Loucy (cell line): ENCODE measurements at regions not wholly inside any gene's neighbourhood (a gene's known extent, or its start where the extent isn't known, plus 50 kb on each side); places are given as distances from the start of the nearest gene placed in this dataset.

ENCODE experiments used
- H2AFZ ChIP-seq: fragments of 200-600 bp; sonication (generic); 2 replicates; pipeline ENCODE4 v1.6.0; 2016; ENCODE audit warnings: antibody characterized with exemption, mild to moderate bottlenecking, low read length, moderate library complexity
- H3F3A ChIP-seq: fragments of 200-600 bp; 2 replicates; pipeline ENCODE4 v1.6.0; 2016; ENCODE audit warnings: antibody characterized with exemption, low read depth, mild to moderate bottlenecking
- H3K27me3 ChIP-seq: fragments of 200-600 bp; sonication (generic); 2 replicates; pipeline ENCODE4 v1.6.1; 2014; ENCODE audit warnings: low read length, mild to moderate bottlenecking; ENCODE audit not compliant: insufficient read depth, poor library complexity, severe bottlenecking
- H3K36me3 ChIP-seq: fragments of 200-600 bp; sonication (generic); 2 replicates; pipeline ENCODE4 v1.6.1; 2016; ENCODE audit warnings: low read length; ENCODE audit not compliant: insufficient read depth
- H3K4me1 ChIP-seq: fragments of 200-600 bp; sonication (generic); 2 replicates; pipeline ENCODE4 v1.5.1; 2014; ENCODE audit warnings: low read length, mild to moderate bottlenecking; ENCODE audit not compliant: insufficient read depth, poor library complexity, severe bottlenecking
- H3K4me2 ChIP-seq: fragments of 200-600 bp; sonication (generic); 2 replicates; pipeline ENCODE4 v1.6.0; 2014; ENCODE audit warnings: antibody characterized with exemption, low read length, low read depth, mild to moderate bottlenecking; ENCODE audit not compliant: poor library complexity, severe bottlenecking
- H3K4me3 ChIP-seq: fragments of 200-600 bp; sonication (generic); 2 replicates; pipeline ENCODE4 v1.5.1; 2014; ENCODE audit warnings: low read length, mild to moderate bottlenecking, mixed read lengths; ENCODE audit not compliant: poor library complexity, severe bottlenecking
- H3K79me2 ChIP-seq: fragments of 200-600 bp; sonication (generic); 2 replicates; pipeline ENCODE4 v1.6.1; 2014; ENCODE audit warnings: low read length; ENCODE audit not compliant: insufficient read depth
- H3K9ac ChIP-seq: fragments of 200-600 bp; sonication (generic); 2 replicates; pipeline ENCODE4 v1.6.0; 2014; ENCODE audit warnings: mild to moderate bottlenecking, low read depth, low read length, moderate library complexity; ENCODE audit not compliant: poor library complexity, severe bottlenecking
- H3K9me2 ChIP-seq: fragments of 200-600 bp; sonication (generic); replicated peaks from 2 replicates; pipeline ENCODE4 v1.6.1; 2016; ENCODE audit warnings: low read depth, low read length, mixed read lengths
- H3K9me3 ChIP-seq: fragments of 200-600 bp; sonication (generic); 2 replicates; pipeline ENCODE4 v1.6.1; 2014; ENCODE audit warnings: mild to moderate bottlenecking, antibody characterized with exemption, low read length, low read depth; ENCODE audit not compliant: insufficient read depth
- H4K20me1 ChIP-seq: fragments of 200-600 bp; sonication (generic); 2 replicates; pipeline ENCODE4 v1.6.0; 2014; ENCODE audit warnings: antibody characterized with exemption, low read length, mild to moderate bottlenecking; ENCODE audit not compliant: insufficient read depth, poor library complexity, severe bottlenecking
- EZH2phosphoT487 ChIP-seq: fragments of 200-600 bp; IDR thresholded peaks from 2 replicates; pipeline ENCODE4 v1.6.1; 2018; ENCODE audit warnings: antibody characterized with exemption, mild to moderate bottlenecking, moderate library complexity, borderline replicate concordance
- TF ChIP-seq, protein P1 (sequence below): fragments of 200-600 bp; sonication (generic); conservative IDR thresholded peaks from 2 replicates; pipeline ENCODE4 v1.5.1; 2014; ENCODE audit warnings: mild to moderate bottlenecking, antibody characterized with exemption, low read length

DNA sequence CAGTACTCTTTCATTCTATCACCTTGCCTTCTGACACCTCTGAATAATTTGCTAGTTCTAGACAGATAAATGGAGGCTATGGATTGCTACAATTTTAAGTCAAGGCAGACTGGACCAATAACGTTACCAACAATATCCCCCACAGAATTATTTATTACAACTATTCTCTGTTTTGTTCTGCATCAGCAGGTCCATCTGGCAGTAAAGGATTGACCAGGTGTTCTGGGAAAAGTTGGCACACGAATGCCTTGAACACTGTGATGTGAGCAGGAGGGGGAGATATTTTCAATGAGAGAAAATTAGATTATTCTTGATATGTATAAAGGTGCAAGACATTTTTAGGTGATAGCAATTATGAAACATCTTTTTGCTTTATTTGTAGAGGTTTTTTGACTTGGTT, 718.8 kb upstream of the TMPRSS15 start:
- Histone ChIP-seq H3F3A (no peaks in the 10 kb centered on the region), H3K4me3 (no peak overlapping the region), H3K4me1 (no peaks in the 10 kb centered on the region), H3K9me2 (no peaks in the 10 kb centered on the region), H3K27me3 (no peaks in the 10 kb centered on the region), H2AFZ (no peak overlapping the region), H4K20me1 (no peaks in the 10 kb centered on the region), H3K4me2 (no peak overlapping the region), H3K36me3 (no peaks in the 10 kb centered on the region), H3K79me2 (no peaks in the 10 kb centered on the region), H3K9ac (no peak overlapping the region), H3K9me3 (no peaks in the 10 kb centered on the region; the same call in 1 of the 2 replicates)
- no peak for TF ChIP-seq EZH2phosphoT487
- TF ChIP-seq, protein P1, sequence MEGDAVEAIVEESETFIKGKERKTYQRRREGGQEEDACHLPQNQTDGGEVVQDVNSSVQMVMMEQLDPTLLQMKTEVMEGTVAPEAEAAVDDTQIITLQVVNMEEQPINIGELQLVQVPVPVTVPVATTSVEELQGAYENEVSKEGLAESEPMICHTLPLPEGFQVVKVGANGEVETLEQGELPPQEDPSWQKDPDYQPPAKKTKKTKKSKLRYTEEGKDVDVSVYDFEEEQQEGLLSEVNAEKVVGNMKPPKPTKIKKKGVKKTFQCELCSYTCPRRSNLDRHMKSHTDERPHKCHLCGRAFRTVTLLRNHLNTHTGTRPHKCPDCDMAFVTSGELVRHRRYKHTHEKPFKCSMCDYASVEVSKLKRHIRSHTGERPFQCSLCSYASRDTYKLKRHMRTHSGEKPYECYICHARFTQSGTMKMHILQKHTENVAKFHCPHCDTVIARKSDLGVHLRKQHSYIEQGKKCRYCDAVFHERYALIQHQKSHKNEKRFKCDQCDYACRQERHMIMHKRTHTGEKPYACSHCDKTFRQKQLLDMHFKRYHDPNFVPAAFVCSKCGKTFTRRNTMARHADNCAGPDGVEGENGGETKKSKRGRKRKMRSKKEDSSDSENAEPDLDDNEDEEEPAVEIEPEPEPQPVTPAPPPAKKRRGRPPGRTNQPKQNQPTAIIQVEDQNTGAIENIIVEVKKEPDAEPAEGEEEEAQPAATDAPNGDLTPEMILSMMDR: no peak

DNA sequence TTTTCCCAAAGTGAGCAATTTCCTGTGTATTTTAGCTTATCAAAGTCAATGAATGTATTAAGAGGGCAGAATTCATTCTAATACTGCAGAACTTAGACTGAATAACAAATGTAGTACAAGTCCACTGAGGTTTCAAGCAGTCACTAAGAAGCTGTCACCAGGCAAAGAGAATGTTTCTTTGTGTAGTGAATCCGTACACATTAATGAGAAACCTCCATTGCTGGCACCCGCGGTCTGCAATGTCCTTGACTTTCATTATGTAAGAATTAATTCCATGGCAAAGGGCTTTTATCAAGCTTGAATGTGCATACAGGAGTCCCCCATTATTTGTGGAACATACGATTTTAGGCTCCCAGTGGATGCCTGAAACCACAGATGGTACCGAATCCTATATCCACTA, 719.5 kb upstream of the TMPRSS15 start:
- no peak overlapping the region for H3K4me3 ChIP-seq
- no peaks in the 10 kb centered on the region; the same call in 1 of the 2 replicates for H3K9me3 ChIP-seq
- no peaks in the 10 kb centered on the region for H4K20me1 ChIP-seq
- H3K4me2 ChIP-seq: no peak overlapping the region
- H3K9ac ChIP-seq: no peak overlapping the region
- H3K27me3 ChIP-seq: no peaks in the 10 kb centered on the region
- H3F3A ChIP-seq: no peaks in the 10 kb centered on the region
- H3K79me2 ChIP-seq: no peaks in the 10 kb centered on the region
- no peaks in the 10 kb centered on the region for H3K9me2 ChIP-seq
- H2AFZ ChIP-seq: no peak overlapping the region
- no peaks in the 10 kb centered on the region for H3K36me3 ChIP-seq
- H3K4me1 ChIP-seq: no peaks in the 10 kb centered on the region
- TF ChIP-seq, protein P1: no peak
- no peak for TF ChIP-seq EZH2phosphoT487

- no peak overlapping the region for H3K9ac ChIP-seq
- H3K79me2 ChIP-seq: no peaks in the 10 kb centered on the region
- H3F3A ChIP-seq: no peaks in the 10 kb centered on the region
- H3K4me3 ChIP-seq: no peak overlapping the region
- no peaks in the 10 kb centered on the region for H3K27me3 ChIP-seq
- TF ChIP-seq, protein P1: no peak
- TF ChIP-seq EZH2phosphoT487: no peak
- no peaks in the 10 kb centered on the region for H3K9me2 ChIP-seq
- no peaks in the 10 kb centered on the region for H4K20me1 ChIP-seq
- no peak overlapping the region for H3K4me2 ChIP-seq
- no peaks in the 10 kb centered on the region for H3K36me3 ChIP-seq
- no peak overlapping the region for H2AFZ ChIP-seq
- H3K9me3 ChIP-seq: no peaks in the 10 kb centered on the region; the same call in 1 of the 2 replicates
- H3K4me1 ChIP-seq: no peaks in the 10 kb centered on the region
Measured at GRCh38 chr21:19123525-19123924, 719.9 kb upstream of the TMPRSS15 start.
